GM21576 (cell line): ENCODE measurements at regions not wholly inside any gene's neighbourhood (a gene's known extent, or its start where the extent isn't known, plus 50 kb on each side); places are given as distances from the start of the nearest gene placed in this dataset.

Source experiments
- ATAC-seq: cut with Tn5 transposase; IDR thresholded peaks from one replicate; pipeline ENCODE4 v1.9.1; 2021; ENCODE audit warnings: mild to moderate bottlenecking, moderate library complexity; ENCODE audit not compliant: unreplicated experiment

DNA sequence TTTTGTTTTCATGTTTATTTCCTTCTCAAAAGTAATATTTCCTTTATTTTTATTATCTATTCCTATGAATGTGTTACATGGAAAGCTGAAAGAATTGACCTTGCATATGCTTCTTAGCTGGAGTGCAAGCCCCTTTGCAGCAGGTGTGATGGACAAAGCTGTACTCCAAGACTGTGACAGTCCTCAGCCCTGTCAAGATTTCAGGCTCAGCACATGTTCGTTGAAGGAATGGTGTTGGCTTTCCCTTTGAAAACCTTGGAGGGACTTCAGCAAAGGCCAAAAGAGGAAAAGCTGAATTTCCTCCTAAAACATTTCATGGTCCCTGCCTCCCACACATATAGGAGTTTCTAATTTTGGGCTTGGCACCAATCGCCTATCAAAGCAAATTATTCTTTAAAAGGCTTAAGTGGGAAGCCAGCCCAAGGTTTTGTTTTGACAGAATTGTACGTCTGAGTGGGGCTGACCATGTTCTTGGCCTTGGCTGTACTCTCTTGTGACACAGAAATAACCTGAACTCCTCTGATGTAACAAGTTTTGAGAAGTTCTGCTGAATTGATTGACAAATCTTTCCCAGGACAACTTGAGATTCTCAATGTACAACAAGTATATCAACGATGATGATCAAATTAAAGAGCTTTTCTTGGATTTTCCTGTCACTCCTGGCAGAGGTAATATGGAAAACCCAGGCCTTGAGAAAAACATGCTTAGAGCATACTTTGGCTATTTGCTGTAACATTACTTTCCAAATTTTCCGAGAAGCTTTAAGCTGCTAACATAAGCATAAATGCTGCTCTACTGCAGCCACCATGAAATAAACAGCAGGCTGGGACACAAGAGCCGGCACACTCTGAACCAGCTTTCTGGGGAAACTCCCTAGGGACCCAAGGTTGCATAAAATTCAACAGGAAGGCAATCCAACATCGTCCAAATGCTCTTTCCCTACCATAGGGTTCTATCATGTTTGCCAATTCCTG lies 135.7 kb upstream of the ZNF648 start:
- no peak for ATAC-seq

DNA sequence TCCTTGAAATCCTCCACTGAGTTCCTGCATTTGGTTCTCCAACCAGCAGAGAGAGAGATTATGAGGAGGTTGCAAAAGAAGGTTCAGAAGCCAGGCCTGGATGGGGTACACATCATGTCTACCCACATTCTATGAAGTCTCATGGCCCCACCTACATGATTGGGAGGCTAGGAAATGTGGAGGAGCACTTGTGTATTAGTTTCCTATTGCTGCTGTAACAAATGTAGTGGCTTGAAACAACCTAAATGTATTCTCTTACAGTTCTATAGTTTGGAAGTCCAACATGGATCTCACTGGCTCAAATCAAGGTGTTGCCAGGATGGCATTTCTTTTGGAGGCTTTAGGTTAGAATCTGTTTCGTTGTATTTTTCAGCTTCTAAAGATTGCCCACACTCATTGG lies 134.2 kb upstream of the ZNF648 start:
- no peak for ATAC-seq

DNA sequence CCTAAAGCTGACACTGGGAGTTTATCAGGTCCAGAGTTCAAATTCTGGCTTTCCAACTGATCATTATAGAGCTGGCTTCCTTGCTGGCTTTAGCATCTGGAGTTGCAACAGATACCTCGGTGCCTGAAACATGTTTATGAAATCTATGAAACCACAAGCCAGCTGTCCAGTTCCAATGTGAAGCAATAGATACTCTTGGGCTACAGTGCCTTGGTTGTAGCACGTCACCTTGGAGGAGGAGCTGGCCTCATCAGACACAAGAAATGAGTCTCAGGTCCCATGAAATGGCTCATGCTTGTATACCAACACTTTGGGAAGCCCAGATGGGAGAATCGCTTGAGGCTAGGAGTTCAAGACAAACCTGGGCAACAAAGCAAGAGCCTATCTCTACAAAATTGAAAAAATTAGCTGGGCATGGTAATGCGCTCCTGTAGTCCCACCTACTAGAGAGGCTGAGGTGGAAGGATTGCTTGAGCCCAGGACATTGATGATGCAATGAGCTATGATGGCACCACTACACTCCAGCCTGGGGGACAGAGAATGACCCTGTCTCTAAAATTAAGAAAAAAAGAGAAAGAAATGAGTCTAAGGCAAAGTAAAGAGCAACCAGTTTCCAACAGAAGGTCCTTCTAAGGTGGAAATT lies 132.5 kb upstream of the ZNF648 start:
- ATAC-seq, result no peak

DNA sequence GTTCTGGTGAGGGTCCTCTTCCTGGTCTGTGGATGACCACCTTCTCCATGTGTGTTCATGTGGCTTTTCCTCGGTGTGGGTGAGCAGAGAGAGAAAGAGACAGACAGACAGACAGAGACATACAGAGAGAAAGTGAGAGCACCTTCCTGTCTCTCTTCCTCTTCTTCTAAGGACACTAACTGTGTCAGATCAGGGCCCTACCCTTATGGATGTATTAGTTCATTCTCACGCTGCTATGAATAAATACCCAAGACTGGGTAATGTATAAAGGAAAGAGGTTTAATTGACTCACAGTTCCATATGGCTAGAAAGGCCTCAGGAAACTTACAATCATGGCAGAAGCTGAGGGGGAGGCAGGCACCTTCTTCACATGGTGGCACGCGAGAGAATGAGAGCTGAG lies 131.5 kb upstream of the ZNF648 start:
- ATAC-seq, result no peak

DNA sequence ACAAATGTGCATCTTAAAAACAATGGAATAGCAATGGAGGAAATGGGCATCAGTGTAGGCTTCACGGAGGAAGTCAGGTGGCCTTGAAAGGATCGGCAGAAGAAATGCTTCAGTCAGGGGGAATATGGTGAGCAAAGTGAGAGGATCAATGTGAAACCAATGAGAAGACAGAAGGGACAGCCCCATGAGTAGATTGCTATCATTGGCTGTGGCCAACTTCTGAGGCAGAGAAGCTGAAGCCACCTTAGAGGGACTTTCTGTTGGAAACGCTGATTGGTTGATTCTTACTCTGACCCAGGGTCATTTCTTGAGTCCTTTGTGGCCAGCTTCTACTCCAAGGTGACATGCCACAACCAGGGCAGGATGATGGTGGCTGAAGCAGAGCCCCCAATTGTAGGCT lies 130.7 kb upstream of the ZNF648 start:
- no peak for ATAC-seq

DNA sequence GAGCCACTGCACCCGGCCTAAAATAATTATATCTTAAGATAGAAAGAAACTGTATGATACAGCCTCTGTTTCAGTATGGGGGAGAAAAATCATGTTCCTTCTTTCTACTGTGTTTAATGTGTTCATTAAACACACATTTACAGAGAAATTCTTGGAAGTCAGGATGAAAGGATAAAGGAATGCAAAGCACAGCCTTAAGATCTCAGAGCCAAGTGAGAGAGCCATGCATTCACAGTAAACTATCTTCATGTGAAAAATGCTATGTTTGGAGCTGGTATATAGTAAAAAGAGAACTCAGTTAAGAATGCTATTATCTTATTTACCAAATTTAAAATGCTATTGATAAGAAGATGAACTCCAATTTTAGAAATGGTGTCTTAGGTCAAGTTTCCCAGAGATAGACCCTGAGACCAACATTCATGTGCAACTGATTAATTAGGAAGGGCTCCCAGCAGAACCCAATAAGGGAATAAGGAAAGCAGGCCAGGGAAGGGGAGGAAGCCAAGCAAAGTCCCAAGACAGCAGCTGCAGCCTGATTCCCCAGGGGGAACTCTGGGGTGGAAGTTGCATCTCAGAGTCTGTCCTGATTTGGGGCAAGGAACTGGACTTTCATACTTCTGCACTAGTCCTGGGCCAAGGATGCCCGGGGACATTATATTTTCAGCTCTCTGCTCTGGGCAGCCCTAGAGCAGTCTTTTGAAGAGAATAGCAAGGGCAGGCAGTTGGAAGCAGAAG lies 130.0 kb upstream of the ZNF648 start:
- no peak for ATAC-seq

DNA sequence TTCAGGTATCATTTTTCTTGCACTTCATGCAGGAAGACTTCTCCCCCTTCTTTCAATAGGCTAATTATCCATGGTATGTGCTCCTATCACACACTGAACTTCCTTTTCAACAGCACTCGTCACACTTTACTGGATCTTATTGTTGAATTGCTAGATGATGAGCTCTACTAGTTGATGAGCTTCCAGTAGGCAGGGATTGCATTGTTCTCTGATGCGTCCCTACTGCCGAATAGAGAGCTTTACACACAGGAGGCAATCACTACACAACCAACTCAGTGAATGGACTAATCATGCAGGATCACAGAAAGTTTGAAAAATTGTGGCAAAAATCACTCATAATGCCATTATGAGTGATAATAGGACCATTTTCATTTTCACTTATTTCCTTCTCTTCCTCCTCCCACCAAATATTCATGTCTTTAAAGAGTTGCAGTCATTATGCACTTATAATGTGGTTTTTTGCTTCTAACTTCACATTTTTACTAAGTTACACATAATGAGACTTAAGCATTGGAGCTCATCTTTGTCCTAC lies 128.1 kb upstream of the ZNF648 start:
- ATAC-seq, result no peak

DNA sequence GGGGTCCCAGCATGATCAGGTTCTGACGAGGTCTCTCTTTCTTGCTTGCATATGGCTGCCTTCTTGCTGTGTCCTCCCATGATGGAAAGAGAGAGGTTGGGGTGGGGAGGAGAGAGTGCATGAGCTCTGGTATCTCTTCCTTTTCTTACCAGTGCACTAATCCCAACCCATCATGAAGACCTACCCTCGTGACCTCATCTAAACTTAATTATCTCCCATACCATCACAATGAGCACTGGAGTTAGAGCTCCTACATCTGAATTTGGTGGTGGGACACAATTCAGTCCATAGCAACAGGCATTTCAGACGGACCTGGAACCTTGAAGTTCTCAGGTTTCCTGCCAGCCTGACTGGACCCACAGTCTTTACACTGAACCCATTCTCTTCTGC lies 125.2 kb upstream of the ZNF648 start:
- no peak for ATAC-seq

DNA sequence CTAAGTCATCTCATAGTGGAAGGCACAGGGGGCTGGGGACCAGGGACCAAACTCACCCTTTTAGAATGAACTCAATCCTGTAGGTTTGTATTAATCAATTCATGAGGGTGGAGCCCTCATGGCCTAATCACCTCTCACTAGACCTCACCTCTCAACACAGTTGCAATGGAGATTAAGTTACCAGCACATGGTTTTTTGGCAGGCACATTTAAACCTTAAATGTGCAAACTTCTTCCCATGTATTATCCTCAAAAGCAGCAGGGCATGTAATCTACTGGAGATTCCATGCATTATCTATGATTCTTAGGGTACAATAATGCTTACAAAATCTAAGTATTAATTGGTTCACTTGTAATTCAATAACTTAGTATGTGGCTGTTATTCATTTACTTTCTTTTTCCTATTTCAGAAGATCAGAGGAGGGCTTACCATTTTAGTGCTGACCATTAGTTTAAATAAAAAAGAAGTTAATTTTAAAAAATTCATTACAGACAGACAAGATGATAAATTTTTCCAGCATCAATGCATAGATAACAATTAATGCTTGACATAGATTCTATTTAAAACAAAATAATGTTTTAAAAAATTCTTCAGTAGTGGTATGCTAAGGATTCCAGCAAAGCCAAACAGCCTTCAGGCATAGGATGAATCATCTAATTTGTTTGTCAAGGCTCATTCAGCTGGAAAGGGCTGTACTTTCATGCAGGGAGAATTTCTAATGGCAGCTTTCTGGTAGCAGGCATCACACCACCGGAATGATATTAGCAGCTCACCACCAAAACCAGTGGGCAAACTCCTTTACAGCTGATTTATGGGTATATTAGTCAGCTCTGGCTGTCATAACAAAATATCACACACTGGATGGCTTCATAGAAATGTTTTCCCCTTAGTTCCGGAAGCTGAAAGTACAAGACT lies 124.6 kb upstream of the ZNF648 start:
- ATAC-seq, result no peak

DNA sequence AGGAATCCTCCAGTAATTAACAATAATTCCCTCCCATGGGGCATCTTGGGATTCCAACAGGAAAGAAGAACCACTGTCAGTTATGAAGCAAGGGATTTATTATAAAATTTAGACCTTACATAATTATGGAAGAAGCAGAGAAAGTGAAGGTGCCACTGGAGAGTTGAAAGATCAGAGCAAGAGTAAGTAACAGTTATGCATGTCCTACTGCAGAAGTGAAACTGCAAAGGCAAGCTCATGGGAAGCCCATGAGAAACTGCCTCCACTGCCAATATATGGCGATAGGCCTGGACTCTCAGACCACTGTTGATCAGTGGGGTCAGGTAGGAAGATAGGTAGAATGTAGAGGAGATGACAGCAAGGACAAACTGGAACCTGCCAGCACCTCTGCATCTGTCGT lies 123.6 kb upstream of the ZNF648 start:
- ATAC-seq, result no peak

DNA sequence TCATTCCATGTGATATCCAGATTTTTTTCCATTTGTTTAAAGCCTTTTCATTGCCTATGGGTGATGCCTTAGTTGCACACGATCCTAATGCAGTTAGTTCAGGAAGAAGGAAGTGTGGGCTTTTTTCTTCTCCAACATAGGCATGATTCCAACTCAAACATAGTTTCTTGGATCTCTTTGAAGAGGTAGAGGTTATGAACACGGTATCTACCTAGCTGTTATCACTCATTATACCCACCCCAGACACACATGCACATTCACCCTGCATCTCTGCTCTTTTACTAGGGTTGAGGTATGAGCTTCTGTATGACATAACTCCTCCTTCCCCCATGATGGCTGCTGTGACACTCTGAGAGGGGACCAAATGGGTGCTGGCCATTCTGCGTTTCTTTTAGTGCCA lies 122.1 kb upstream of the ZNF648 start:
- ATAC-seq, result no peak

DNA sequence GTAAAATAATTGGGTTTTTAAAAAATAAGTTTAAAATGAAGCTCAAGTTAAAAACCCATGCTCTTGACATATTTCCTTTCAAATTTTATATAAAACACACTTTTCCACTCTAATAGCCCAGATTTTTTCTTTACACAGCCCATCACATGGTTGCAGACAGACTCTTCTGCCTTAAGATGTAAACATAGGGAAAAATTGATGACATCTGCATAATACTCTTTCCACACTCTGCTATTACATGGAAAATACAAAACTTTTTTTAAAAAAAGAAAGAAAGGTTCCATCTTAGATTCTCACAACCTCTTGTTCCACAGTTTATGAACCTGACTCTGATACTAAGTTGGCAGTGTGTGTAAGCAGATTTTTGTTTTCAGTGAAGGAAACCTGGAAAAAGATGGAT lies 120.8 kb upstream of the ZNF648 start:
- no peak for ATAC-seq

DNA sequence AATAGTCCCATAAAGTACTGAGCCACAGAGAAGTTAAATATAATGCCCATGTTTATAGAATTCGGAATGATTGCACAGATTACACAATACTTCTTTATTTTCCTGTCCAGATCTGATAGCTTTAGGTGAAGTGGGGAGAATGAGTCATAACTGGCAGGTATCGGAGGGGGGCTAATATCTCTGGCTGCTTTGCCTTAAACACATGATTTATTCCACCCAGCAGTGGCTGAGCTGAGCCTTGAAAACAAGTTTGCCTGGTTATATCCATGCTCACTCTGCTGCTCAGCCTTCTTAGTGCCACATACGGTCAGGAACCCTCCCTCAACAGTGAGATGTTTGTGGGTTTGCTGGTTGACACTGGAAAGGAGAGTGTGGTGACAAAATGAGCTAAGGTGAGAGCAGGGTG lies 119.7 kb upstream of the ZNF648 start:
- ATAC-seq, result no peak

DNA sequence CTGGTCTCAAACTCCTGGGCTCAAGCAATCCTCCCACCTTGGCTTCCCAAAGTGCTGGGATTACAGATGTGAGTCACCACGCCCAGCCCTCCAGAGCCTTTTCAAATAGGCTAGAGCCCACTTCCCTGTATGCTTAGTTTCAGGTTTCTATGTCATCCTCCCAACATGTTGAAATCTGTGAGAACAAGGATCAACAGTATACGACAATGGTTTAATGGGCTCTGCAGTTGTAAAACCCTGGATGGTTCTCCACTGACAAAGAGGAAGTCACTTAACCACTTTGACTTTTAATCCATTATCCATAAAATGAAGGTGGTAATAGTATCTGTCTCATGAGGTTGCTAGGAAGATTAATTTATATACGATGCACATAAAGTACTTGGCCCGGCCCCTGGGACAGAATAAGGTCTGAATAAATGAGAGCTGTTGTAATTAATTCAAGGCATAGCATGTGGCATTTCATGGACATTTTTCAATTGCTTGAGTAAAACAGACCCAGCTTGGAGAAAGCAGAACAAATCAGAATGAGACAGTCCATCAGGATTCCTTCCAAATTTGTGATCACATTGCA lies 113.9 kb upstream of the ZNF648 start:
- ATAC-seq, result no peak

DNA sequence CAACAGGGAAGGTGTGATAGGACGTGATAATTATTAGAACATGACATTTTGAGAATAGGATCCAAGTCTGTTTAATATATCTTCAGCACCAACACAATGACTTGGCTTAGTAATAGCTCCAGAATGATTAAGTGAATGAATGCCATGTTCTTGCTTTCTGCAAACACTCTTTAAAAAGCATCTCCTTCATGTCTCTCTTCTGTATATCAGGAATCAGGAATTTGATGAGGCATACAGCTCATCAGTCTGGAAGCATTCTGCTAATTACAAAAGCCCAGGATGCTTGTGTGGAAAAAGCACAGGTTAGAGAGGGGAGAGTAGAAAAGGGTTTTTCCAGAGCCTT lies 113.0 kb upstream of the ZNF648 start:
- no peak for ATAC-seq

DNA sequence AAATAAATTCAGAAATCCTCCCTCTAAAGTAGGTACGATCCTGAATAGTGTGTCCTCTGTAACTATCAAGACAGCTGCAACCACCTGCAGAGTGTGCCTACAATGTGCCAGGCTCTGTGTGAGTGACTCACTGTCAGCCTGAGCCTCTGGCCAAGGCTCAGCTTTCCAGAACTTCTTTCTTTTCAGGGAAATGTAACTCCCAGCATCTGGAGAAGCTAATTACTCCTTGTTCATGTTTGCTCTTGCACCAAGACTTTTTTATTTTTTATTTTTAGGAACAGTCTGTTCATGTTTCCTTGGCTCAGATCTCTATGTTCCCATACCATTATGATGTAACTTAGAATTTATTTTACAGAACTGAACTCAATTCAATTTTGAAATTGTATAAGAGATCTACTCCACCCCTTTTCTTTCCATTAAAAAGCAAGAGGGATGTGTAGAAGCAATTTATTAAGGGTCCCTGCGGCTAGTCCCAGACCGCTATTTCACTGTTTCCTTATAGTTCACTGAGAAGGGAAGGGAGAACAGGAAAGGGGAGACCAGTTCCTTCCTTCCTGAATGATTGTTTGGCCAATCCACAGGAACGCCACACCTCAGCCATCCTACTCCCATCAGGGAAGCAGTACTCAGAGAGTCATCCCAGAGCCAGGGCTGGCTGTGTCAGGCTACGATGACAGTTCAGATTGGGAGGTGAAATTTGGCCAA lies 112.4 kb upstream of the ZNF648 start:
- no peak for ATAC-seq

DNA sequence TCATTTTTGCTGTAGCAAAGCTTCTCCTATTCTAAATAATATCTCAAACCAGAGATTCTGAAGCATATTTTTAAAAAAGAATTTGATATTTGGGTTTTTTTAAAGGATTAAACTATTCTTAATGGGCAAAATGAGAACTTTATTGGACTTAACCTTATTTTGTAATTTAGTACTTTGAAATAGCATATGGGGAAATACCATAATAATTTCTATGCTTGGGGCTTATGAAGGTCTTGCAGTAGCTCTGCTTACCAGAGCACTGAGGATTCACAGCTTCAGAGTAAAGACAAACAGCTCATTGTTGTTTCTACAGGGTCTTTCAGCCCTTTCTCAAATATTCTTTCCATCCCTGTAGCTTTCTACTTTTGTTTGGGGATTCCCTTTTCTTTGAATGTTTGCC lies 111.2 kb upstream of the ZNF648 start:
- no peak for ATAC-seq

DNA sequence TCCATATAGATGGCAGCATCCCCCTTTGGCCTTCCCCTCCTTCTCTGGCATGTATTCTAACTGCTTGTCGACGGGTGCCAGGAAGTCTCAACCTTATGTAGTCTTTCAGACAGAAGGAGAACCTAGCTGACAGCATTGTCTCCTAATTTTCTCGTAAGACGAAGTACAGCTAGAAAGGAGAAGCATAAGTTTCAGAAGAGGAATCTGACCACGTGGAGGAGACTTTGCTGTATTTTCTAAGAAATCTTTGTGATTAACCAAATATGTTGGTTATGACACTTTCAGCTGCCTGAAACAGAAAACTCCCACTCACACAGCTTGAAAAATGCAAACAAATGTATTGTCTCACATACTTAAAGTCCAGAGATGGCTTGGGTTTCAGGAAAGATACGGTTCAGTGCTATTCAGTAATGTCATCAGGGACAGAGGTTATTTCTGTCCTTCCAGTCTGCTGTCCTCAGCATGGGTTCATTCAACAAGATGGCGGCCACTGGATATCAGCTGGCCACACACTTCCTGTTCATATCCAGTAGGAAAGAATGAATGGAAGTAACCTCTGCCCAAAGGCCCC lies 109.5 kb upstream of the ZNF648 start:
- no peak for ATAC-seq

DNA sequence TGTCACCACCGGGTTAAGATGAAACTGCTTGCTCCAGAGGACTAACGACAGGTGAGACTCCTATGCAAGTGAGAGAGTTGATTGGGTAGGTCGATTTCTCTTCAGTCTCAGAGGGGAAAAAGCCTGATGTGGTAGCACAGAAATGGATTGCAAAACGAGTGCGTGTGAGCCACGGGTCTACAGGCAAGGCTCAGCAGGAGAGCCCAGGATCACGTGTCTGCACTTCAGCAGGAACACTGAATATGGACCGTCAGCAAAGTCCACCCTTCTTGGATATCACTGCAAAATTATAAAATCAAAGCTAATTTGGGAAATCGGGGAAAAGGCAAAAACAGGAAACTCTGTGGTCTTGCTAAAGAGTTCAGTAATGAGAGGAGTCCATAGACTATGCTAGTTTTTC lies 107.7 kb upstream of the ZNF648 start:
- ATAC-seq, result no peak
